Hippocampal formation (tissue), 2 donors: ENCODE measurements at regions not wholly inside any gene's neighbourhood (a gene's known extent, or its start where the extent isn't known, plus 50 kb on each side); places are given as distances from the start of the nearest gene placed in this dataset.
"Not testable (repeated sequence)": the region's sequence is repeated elsewhere in the genome, so short reads cannot be mapped to it uniquely, and the experiment has no call there.

ENCODE experiments used
- DNase-seq, 2 donors: peaks; one replicate each; lab custom pipeline; 2025; lab: John Stamatoyannopoulos, UW

GRCh38 chr14:51581017-51581881, 70.5 kb upstream of the FRMD6 start:
- DNase-seq, result no peak

DNA sequence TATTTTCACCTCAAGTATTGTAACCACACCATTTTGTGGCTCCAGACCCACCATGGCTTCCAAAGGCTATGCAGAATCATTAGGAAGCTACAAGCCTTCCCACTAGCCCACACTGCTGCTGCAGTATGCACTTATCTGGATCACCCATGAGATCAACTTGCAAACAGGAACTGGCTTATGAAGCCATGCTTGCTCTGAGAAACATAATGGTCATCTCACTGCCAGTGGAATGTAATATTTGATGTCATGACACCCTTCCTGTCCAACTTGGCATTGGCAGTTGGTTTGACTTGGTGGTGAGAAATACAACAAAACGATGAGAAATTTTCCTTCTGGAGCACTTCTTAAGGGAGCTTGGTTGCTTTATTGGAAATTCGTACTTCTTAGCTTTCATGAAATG, 69.3 kb upstream of the FRMD6 start:
- no peak for DNase-seq

DNA sequence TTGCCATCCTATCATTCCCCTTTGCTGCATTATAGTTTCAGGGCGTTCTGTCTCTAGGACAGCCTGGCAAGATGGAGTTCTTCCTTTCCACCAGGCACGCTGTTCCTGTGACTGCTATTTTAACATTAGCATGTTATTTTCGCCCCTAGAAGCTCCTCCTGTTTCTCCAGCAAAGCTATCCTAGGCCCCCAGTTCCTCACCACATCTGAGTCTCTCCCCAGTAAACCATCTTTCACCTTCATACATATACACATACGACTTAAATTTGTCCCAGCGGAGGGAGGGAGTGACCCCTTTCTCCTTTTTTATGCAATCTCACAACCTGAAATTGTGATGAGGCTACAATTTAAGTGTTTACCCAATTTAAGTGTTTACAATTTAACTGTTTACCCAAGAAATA, 66.7 kb upstream of the FRMD6 start:
- DNase-seq, result no peak

GRCh38 chr14:51592836-51593235, 58.9 kb upstream of the FRMD6 start:
- DNase-seq, result no peak

- DNase-seq, result no peak
These were observed 58.3 kb upstream of the FRMD6 start for GRCh38 chr14:51593397-51593796.

- DNase-seq, result no peak
These were observed 55.7 kb upstream of the FRMD6 start for GRCh38 chr14:51595881-51596455.

- DNase-seq, result no peak
These were observed 55.1 kb upstream of the FRMD6 start for GRCh38 chr14:51596488-51597117.

DNA sequence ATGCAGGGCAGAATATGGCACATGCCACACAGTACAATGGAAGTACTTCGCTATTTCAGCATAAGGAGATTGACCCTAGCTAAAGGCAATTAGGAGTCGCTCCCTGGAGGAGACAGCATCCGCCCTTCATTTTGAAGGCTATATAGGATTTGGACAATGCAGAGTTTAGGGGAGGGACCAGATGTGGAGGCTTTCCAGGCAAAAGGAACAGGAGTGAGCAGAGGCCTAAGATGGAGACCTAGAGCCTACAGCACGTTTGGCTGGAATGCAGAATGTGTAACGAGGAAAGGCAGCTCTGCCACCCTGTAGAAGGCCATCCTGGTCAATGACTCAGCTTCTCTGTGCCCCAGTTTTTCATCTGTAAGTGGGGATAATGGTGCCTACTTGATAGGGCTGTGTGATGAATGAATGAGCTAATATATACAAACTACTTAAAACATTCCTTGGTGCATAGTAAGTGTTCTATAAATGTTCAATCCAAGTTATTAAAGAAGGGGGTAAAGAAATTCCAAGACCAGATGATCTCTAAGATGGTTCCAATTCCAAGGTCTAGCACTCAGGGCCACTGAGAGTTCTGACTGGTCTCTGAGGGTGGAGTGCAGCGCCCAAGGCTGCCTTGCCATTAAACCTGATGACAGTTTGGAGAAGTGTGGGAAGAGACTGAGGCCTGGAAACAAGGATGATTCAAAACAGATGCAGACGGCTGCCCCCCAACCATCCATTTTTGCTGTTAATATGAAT, 54.3 kb upstream of the FRMD6 start:
- DNase-seq, result no peak

GRCh38 chr14:51598924-51599600, 52.6 kb upstream of the FRMD6 start:
- not testable (repeated sequence) for DNase-seq

- no peak for DNase-seq
These were observed 51.1 kb upstream of the FRMD6 start for GRCh38 chr14:51600658-51601057.
